PFSK-1 (cell line): ENCODE measurements at regions not wholly inside any gene's neighbourhood (a gene's known extent, or its start where the extent isn't known, plus 50 kb on each side); places are given as distances from the start of the nearest gene placed in this dataset.

Experiments used
- FOXP2 ChIP-seq: optimal IDR thresholded peaks from 2 replicates; pipeline ENCODE3; 2011; ENCODE audit warnings: borderline replicate concordance, control low read depth, inconsistent platforms; ENCODE audit not compliant: insufficient read depth; ENCODE audit errors: extremely low read length, extremely low read depth
- POLR2AphosphoS5 ChIP-seq: IDR thresholded peaks from 2 replicates; pipeline ENCODE4 v1.6.1; 2012; ENCODE audit warnings: low read depth, mild to moderate bottlenecking, control low read depth, low read length, moderate library complexity
- REST ChIP-seq, 2 experiments: IDR thresholded peaks; 2 replicates each; pipeline versions ENCODE4 v1.6.1 to v1.8.0; 2011 to 2012; ENCODE audit warnings: low read depth in 2 of 2, low read length in 2 of 2, control low read depth in 1 of 2, inconsistent platforms in 1 of 2, mild to moderate bottlenecking in 1 of 2, moderate library complexity in 1 of 2; ENCODE audit not compliant: insufficient read depth in 1 of 2
- SIN3A ChIP-seq: IDR thresholded peaks from 2 replicates; pipeline ENCODE4 v1.6.1; 2012; ENCODE audit warnings: mild to moderate bottlenecking, low read length, moderate library complexity, borderline replicate concordance; ENCODE audit not compliant: insufficient read depth
- TAF1 ChIP-seq: IDR thresholded peaks from 2 replicates; pipeline ENCODE4 v1.6.1; 2012; ENCODE audit warnings: low read length, control low read depth, borderline replicate concordance; ENCODE audit not compliant: insufficient read depth

GRCh38 chr5:15338546-15338945 is 161.4 kb upstream of the FBXL7 start:
- TF ChIP-seq POLR2AphosphoS5: no peak
- no peak for TF ChIP-seq REST (IDR thresholded peaks at IDR 0.05; ENCODE audit: insufficient read depth in 1 of 2, low read depth in 2 of 2, low read length in 2 of 2)
- no peak for TF ChIP-seq TAF1
- no peak for TF ChIP-seq FOXP2
- TF ChIP-seq SIN3A: no peak

- no peak for TF ChIP-seq POLR2AphosphoS5
- no peak for TF ChIP-seq FOXP2
- TF ChIP-seq REST (IDR thresholded peaks at IDR 0.05; ENCODE audit: insufficient read depth in 1 of 2, low read depth in 2 of 2, low read length in 2 of 2): no peak
- no peak for TF ChIP-seq TAF1
- TF ChIP-seq SIN3A: no peak
Measured at GRCh38 chr5:15334551-15335266, 165.3 kb upstream of the FBXL7 start.

DNA sequence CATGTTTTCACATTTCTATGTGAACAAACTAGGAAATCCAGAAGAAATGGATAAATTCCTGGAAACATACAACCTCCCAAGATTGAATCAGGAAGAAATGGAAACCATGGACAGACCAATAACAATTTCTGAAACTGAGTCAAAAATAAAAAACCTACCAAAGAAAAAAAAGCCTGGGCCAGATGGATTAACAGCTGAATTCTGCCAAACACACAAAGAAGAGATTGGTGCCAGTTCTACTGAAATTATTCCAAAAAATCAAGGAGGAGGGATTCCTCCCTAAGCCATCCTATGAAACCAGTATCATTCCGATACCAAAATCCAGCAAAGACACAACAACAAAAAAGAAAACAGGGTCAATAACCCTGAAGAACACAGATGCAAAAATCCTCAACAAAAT is 166.9 kb upstream of the FBXL7 start:
- TF ChIP-seq FOXP2 (no peak), TAF1 (no peak), POLR2AphosphoS5 (no peak), REST (IDR thresholded peaks at IDR 0.05; ENCODE audit: insufficient read depth in 1 of 2, low read depth in 2 of 2, low read length in 2 of 2) (no peak), SIN3A (no peak)

DNA sequence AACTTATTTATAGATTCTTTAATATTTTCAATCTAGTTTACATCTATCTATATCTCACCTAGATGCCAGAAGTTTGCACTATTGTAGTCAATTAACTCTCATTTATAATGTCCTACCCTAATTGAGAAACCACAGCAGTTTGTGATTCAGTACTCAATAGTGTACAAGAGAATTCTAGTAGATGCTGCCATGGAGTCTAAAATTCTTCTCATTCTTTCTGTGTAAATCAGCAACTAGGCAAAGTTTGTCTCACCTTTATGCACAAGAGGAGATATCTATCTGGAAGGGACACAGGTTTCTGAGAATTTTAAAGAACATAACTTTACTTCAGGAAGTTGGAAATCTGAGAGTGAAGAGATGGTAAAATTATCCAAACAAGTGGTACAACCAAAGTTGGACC is 173.0 kb upstream of the FBXL7 start:
- TF ChIP-seq FOXP2 (no peak), REST (IDR thresholded peaks at IDR 0.05; ENCODE audit: insufficient read depth in 1 of 2, low read depth in 2 of 2, low read length in 2 of 2) (no peak), POLR2AphosphoS5 (no peak), SIN3A (no peak), TAF1 (no peak)

- TF ChIP-seq FOXP2: no peak
- no peak for TF ChIP-seq POLR2AphosphoS5
- no peak for TF ChIP-seq REST (IDR thresholded peaks at IDR 0.05; ENCODE audit: insufficient read depth in 1 of 2, low read depth in 2 of 2, low read length in 2 of 2)
Measured at GRCh38 chr5:15326471-15326870, 173.5 kb upstream of the FBXL7 start.
